ENCODE measurements at regions not wholly inside any gene's neighbourhood (a gene's known extent, or its start where the extent isn't known, plus 50 kb on each side); places are given as distances from the start of the nearest gene placed in this dataset.

DNA sequence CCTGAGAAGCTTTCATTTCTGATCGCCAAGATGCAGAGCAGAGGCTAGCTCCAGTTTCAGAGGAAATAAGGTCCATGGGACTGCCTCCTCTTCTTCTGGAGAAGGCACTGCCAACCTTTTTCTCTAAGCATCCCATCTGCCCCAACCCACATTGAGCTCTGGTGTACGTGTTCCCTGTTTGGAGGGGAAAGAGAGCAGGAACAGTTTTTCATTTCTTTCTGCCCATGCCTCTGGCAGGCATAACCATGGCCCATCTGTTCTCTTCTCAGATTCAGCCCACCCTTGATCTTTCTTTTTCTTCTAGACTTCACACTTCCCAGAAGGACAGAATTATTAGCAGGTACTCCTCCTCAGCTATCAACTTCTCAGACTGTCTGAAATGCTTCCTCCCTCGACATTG lies 1110.3 kb upstream of the KLHL29 start:
- H3K27ac ChIP-seq (ENCODE audit: low read length): no peak overlapping the region
- no peaks in the 10 kb centered on the region for H4K20me1 ChIP-seq (ENCODE audit: insufficient read depth, low read length)
- peaks cover 10% of the 10 kb centered on the region for H3K4me1 ChIP-seq (ENCODE audit: low read length)

DNA sequence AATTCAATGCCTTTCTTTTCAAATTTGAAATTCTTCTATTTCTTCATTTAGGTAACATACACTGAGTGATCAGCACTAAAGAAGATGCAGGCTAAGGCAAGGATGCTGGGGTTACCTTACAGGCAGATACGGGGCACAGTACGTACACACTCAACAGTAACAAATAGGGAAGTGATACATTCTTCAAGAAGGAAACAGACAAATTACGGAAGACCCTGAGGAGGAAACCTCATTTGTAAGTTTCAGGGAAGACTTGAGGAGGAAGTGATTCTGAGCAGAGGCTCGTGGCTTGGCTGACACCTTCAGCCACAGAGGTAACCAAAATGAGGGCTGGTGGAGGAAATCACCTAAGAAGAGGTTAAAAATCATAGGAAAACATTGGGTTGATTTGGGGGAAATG lies 1108.3 kb upstream of the KLHL29 start:
- H3K27ac ChIP-seq (ENCODE audit: low read length): no peak overlapping the region
- H3K27me3 ChIP-seq (ENCODE audit: low read depth, low read length): no peaks in the 10 kb centered on the region
- no peaks in the 10 kb centered on the region for H4K20me1 ChIP-seq (ENCODE audit: insufficient read depth, low read length)
- no peak overlapping the region for H3K4me2 ChIP-seq (ENCODE audit: low read length)
- H2AFZ ChIP-seq (ENCODE audit: low read depth, low read length): no peak overlapping the region
- no peak for TF ChIP-seq EZH2phosphoT487 (IDR thresholded peaks at IDR 0.05; ENCODE audit: low read depth)
- TF ChIP-seq, protein P1, sequence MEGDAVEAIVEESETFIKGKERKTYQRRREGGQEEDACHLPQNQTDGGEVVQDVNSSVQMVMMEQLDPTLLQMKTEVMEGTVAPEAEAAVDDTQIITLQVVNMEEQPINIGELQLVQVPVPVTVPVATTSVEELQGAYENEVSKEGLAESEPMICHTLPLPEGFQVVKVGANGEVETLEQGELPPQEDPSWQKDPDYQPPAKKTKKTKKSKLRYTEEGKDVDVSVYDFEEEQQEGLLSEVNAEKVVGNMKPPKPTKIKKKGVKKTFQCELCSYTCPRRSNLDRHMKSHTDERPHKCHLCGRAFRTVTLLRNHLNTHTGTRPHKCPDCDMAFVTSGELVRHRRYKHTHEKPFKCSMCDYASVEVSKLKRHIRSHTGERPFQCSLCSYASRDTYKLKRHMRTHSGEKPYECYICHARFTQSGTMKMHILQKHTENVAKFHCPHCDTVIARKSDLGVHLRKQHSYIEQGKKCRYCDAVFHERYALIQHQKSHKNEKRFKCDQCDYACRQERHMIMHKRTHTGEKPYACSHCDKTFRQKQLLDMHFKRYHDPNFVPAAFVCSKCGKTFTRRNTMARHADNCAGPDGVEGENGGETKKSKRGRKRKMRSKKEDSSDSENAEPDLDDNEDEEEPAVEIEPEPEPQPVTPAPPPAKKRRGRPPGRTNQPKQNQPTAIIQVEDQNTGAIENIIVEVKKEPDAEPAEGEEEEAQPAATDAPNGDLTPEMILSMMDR (IDR thresholded peaks at IDR 0.05; ENCODE audit: low read depth, low read length): no peak
- H3K9ac ChIP-seq (ENCODE audit: low read length): no peak overlapping the region
- no peaks in the 10 kb centered on the region for H3K36me3 ChIP-seq (replicated peaks; ENCODE audit: low read depth, low read length)
- no peaks in the 10 kb centered on the region for H3K9me3 ChIP-seq (ENCODE audit: insufficient read depth, low read length)
- H3K4me3 ChIP-seq (ENCODE audit: low read length): no peak overlapping the region
- H3K79me2 ChIP-seq (ENCODE audit: low read length): no peaks in the 10 kb centered on the region
- H3K4me1 ChIP-seq (ENCODE audit: low read length): peaks cover 10% of the 10 kb centered on the region

More for the DNA sequence above, 1110.3 kb upstream of the KLHL29 start:
- H3K9me3 ChIP-seq (ENCODE audit: insufficient read depth, low read length): 0 out of 2 replicates have a peak, but pooled peaks cover 2% of the 10 kb centered on the region
- H3K4me2 ChIP-seq (ENCODE audit: low read length): no peak overlapping the region
- H2AFZ ChIP-seq (ENCODE audit: low read depth, low read length): no peak overlapping the region
- no peaks in the 10 kb centered on the region for H3K36me3 ChIP-seq (replicated peaks; ENCODE audit: low read depth, low read length)
- no peaks in the 10 kb centered on the region for H3K79me2 ChIP-seq (ENCODE audit: low read length)
- no peak overlapping the region for H3K4me3 ChIP-seq (ENCODE audit: low read length)
- TF ChIP-seq, protein P1 (IDR thresholded peaks at IDR 0.05; ENCODE audit: low read depth, low read length): no peak
- no peak for TF ChIP-seq EZH2phosphoT487 (IDR thresholded peaks at IDR 0.05; ENCODE audit: low read depth)
- no peaks in the 10 kb centered on the region for H3K27me3 ChIP-seq (ENCODE audit: low read depth, low read length)
- no peak overlapping the region for H3K9ac ChIP-seq (ENCODE audit: low read length)

DNA sequence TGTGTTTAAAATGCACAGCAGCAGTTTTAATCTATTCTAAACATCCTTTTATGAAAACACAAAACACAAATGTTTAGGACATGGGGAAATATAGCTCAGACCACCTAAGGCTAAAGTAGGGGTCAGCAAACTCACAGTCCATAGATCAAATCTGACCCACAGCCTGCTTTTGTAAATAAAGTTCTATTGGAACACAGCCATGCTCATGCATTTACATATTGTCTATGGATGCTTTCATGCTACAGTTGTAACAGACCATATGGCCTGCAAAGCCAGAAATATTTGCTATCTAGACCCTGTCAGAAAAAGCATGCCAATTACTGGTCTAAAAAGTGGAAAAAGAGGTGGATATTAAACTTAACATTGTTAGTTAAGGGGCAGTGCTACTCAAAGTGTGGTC lies 1105.4 kb upstream of the KLHL29 start:
- no peak overlapping the region for H3K4me2 ChIP-seq (ENCODE audit: low read length)
- no peak overlapping the region for H2AFZ ChIP-seq (ENCODE audit: low read depth, low read length)

DNA sequence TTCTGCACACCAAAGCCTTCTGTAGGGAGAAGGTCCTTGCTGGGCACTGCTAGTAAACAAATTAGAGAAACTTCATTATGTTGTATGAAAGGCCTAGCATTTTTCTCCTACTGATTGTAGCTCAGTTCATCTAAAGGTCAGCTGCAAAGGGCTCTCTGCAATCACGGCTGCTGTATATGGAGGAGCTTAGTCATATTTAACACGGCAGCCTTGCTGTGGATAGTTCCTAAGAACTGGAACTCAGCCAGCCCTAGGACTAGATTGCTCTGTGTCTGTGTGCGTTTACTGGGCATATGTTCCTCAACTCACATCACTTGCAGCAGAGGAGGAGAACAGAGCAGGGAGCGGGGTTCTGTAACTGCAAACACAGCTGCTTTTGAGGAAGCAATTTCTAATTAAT lies 1103.9 kb upstream of the KLHL29 start:
- Histone ChIP-seq H3K9ac (ENCODE audit: low read length) (no peak overlapping the region), H3K4me1 (ENCODE audit: low read length) (peaks cover 10% of the 10 kb centered on the region), H3K9me3 (ENCODE audit: insufficient read depth, low read length) (no peaks in the 10 kb centered on the region), H3K4me3 (ENCODE audit: low read length) (no peak overlapping the region), H2AFZ (ENCODE audit: low read depth, low read length) (no peak overlapping the region), H3K27me3 (ENCODE audit: low read depth, low read length) (no peaks in the 10 kb centered on the region), H3K27ac (ENCODE audit: low read length) (no peak overlapping the region), H3K36me3 (replicated peaks; ENCODE audit: low read depth, low read length) (no peaks in the 10 kb centered on the region), H3K4me2 (ENCODE audit: low read length) (no peak overlapping the region), H3K79me2 (ENCODE audit: low read length) (no peaks in the 10 kb centered on the region), H4K20me1 (ENCODE audit: insufficient read depth, low read length) (no peaks in the 10 kb centered on the region)
- TF ChIP-seq EZH2phosphoT487 (IDR thresholded peaks at IDR 0.05; ENCODE audit: low read depth): no peak
- TF ChIP-seq, protein P1 (IDR thresholded peaks at IDR 0.05; ENCODE audit: low read depth, low read length): no peak

More for the DNA sequence above, 1105.4 kb upstream of the KLHL29 start:
- Histone ChIP-seq H3K4me1 (ENCODE audit: low read length) (peaks cover 10% of the 10 kb centered on the region), H3K4me3 (ENCODE audit: low read length) (no peak overlapping the region), H3K27me3 (ENCODE audit: low read depth, low read length) (no peaks in the 10 kb centered on the region), H4K20me1 (ENCODE audit: insufficient read depth, low read length) (no peaks in the 10 kb centered on the region), H3K79me2 (ENCODE audit: low read length) (no peaks in the 10 kb centered on the region), H3K9me3 (ENCODE audit: insufficient read depth, low read length) (no peaks in the 10 kb centered on the region), H3K27ac (ENCODE audit: low read length) (no peak overlapping the region), H3K36me3 (replicated peaks; ENCODE audit: low read depth, low read length) (no peaks in the 10 kb centered on the region), H3K9ac (ENCODE audit: low read length) (no peak overlapping the region)
- TF ChIP-seq, protein P1 (IDR thresholded peaks at IDR 0.05; ENCODE audit: low read depth, low read length): no peak
- TF ChIP-seq EZH2phosphoT487 (IDR thresholded peaks at IDR 0.05; ENCODE audit: low read depth): no peak
